CD8-positive, alpha-beta memory T cell (primary cell): ENCODE measurements at regions not wholly inside any gene's neighbourhood (a gene's known extent, or its start where the extent isn't known, plus 50 kb on each side); places are given as distances from the start of the nearest gene placed in this dataset.

Experiments used
- CTCF ChIA-PET: fragments of 350-600 bp; sonication (Branson Sonifier 250); formaldehyde crosslinking; loops from one replicate; lab custom pipeline; 2021; ENCODE audit warnings: antibody characterized with exemption; lab: Charles Lee
- POLR2A ChIA-PET: fragments of 350-600 bp; sonication (Branson Sonifier 250); formaldehyde crosslinking; loops from one replicate; lab custom pipeline; 2021; ENCODE audit warnings: antibody characterized with exemption; lab: Charles Lee
- DNase-seq, 5 donors: peaks; one replicate each; pipeline versions ENCODE4 v3.0.0 to v3.0.0-alpha.2; 2020 to 2022; ENCODE audit warnings: mixed read lengths in 1 of 5
- H3K27ac ChIP-seq: one replicate; pipeline ENCODE4 v1.7.0; 2013; ENCODE audit warnings: low read depth, mild to moderate bottlenecking, low read length, moderate library complexity
- H3K27me3 ChIP-seq: 2 replicates; pipeline ENCODE4 v1.7.0; 2013; ENCODE audit warnings: low read length, mild to moderate bottlenecking; ENCODE audit not compliant: insufficient read depth, poor library complexity, severe bottlenecking
- H3K36me3 ChIP-seq: 2 replicates; pipeline ENCODE4 v1.7.0; 2013; ENCODE audit warnings: mild to moderate bottlenecking, low read length, moderate library complexity; ENCODE audit not compliant: insufficient read depth
- H3K4me1 ChIP-seq: 2 replicates; pipeline ENCODE4 v1.7.0; 2013; ENCODE audit warnings: mild to moderate bottlenecking, low read length, moderate library complexity; ENCODE audit not compliant: insufficient read depth
- H3K4me3 ChIP-seq: 2 replicates; pipeline ENCODE4 v1.7.0; 2013; ENCODE audit warnings: mild to moderate bottlenecking, low read length
- H3K9me3 ChIP-seq: 2 replicates; pipeline ENCODE4 v1.7.0; 2013; ENCODE audit warnings: mild to moderate bottlenecking, low read length
- H3K27ac Mint-ChIP-seq, 8 donors: one replicate each; pipeline ENCODE4 v1.8.0; 2020 to 2021; ENCODE audit warnings: mixed read lengths in 8 of 8, mild to moderate bottlenecking in 6 of 8, inconsistent platforms in 3 of 8, moderate library complexity in 3 of 8
- H3K27me3 Mint-ChIP-seq, 2 donors: one replicate each; pipeline ENCODE4 v1.8.0; 2020 to 2021; ENCODE audit warnings: mixed read lengths in 2 of 2, mild to moderate bottlenecking in 1 of 2, moderate library complexity in 1 of 2
- H3K36me3 Mint-ChIP-seq, 3 donors: one replicate each; pipeline ENCODE4 v1.8.0; 2020 to 2021; ENCODE audit warnings: mixed read lengths in 3 of 3, inconsistent platforms in 1 of 3, mild to moderate bottlenecking in 1 of 3
- H3K4me1 Mint-ChIP-seq, 3 donors: one replicate each; pipeline ENCODE4 v1.8.0; 2020 to 2021; ENCODE audit warnings: mixed read lengths in 3 of 3, inconsistent platforms in 1 of 3, mild to moderate bottlenecking in 1 of 3
- H3K4me3 Mint-ChIP-seq, 7 donors: one replicate each; pipeline ENCODE4 v1.8.0; 2020 to 2021; ENCODE audit warnings: mixed read lengths in 7 of 7, mild to moderate bottlenecking in 6 of 7, moderate library complexity in 4 of 7, inconsistent platforms in 2 of 7
- H3K9me3 Mint-ChIP-seq, 5 donors: one replicate each; pipeline ENCODE4 v1.8.0; 2020 to 2022; ENCODE audit warnings: mixed read lengths in 5 of 5, mild to moderate bottlenecking in 3 of 5, moderate library complexity in 2 of 5, inconsistent platforms in 1 of 5

DNA sequence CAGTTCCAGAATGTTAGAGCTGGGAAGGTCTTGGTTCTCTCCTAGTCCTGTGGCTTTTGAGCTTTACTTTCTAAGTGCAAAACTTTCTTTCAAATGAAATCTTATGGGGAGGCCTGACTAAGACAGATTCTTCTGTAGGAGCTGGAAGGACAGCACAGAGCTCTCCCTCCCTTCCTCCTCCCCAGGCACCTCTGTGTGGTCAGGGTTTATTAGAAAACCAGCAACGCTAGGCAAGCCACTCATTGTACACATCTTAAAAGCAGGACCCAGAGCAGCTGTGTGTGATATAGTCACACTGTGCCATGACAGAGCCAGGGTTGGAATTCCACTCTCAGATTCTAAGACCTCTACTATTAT, 241.1 kb upstream of the RAB4A start:
- no peaks in the 10 kb centered on the region for H3K27me3 ChIP-seq
- DNase-seq = no peak
- Mint-ChIP-seq H3K36me3 (no peaks in the 10 kb centered on the region), H3K4me3 (no peak overlapping the region), H3K27me3 (peaks cover 0 to 5% of the 10 kb centered on the region in 2 donors), H3K9me3 (no peaks in the 10 kb centered on the region), H3K4me1 (peaks cover 38 to 57% (median 49%) of the 10 kb centered on the region in 3 donors), H3K27ac (peak overlapping the region in 2 of 8 donors; percentile 54 to 61)
- no peak overlapping the region for H3K4me3 ChIP-seq
- CTCF ChIA-PET = interaction anchor here (1.1 kb wide), 1 partner anchor 19 kb away, joined by 3 read pairs; no protein-coding TSS in a partner anchor
- peaks cover 35% of the 10 kb centered on the region for H3K4me1 ChIP-seq
- H3K27ac ChIP-seq = no peak overlapping the region
- no peaks in the 10 kb centered on the region for H3K36me3 ChIP-seq
- POLR2A ChIA-PET = no interaction called here
- no peaks in the 10 kb centered on the region for H3K9me3 ChIP-seq

DNA sequence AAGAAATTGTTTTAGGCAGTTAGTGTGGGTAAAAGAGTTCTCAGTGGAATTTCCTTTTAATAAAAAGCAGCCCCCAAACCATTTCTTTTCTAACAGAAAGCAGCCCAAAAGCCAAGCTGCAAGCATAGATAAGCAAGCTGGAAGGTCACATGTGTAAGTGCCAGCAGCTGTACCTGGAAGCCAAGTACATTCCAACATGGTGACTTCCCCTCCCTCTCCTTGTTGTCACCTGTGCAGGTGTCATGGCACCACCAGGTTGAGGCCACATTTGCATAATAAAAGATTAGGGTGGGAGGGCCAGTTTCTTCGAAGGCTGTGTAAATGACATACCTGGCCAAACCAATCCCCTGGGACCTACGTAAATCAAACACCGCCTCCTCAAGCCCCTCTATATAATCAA, 240.3 kb upstream of the RAB4A start:
- peak overlapping the region in 1 of 8 donors; percentile 52 for H3K27ac Mint-ChIP-seq
- H3K36me3 ChIP-seq = no peaks in the 10 kb centered on the region
- H3K27me3 ChIP-seq = no peaks in the 10 kb centered on the region
- no peak overlapping the region for H3K27ac ChIP-seq
- H3K4me3 Mint-ChIP-seq = no peak overlapping the region
- H3K27me3 Mint-ChIP-seq = peaks cover 0 to 5% of the 10 kb centered on the region in 2 donors
- no peaks in the 10 kb centered on the region for H3K9me3 Mint-ChIP-seq
- no peak overlapping the region for H3K4me3 ChIP-seq
- H3K9me3 ChIP-seq = no peaks in the 10 kb centered on the region
- POLR2A ChIA-PET = no interaction called here
- CTCF ChIA-PET = no interaction called here
- peaks cover 42% of the 10 kb centered on the region for H3K4me1 ChIP-seq
- DNase-seq = no peak
- no peaks in the 10 kb centered on the region for H3K36me3 Mint-ChIP-seq
- H3K4me1 Mint-ChIP-seq = peaks cover 46 to 64% (median 57%) of the 10 kb centered on the region in 3 donors

DNA sequence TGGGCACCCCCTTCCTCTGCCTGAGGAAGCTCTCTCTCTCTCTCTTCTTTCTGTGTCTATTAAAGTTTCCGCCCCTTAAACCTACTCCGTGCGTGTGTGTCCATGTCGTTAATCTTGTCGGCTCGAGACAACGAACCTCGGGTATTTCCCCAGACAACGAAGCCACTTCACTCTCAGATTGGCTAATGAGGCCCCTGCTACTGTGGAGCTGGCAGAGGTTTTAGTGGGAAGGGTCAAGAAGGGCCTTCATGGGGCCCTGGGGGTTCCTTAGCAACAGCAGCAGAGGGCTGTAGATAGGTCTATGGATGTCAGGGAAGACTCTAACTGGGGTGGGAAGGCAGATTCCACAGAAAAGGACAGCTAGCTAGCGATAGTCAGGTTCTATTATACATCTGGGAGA, 239.8 kb upstream of the RAB4A start:
- Histone ChIP-seq H3K27ac (no peak overlapping the region), H3K9me3 (no peaks in the 10 kb centered on the region), H3K4me3 (no peak overlapping the region), H3K36me3 (no peaks in the 10 kb centered on the region), H3K4me1 (peaks cover 47% of the 10 kb centered on the region), H3K27me3 (no peaks in the 10 kb centered on the region)
- Mint-ChIP-seq H3K4me3 (no peak overlapping the region), H3K27ac (peak overlapping the region in 2 of 8 donors; percentile 52 to 61), H3K27me3 (peaks cover 0 to 5% of the 10 kb centered on the region in 2 donors), H3K9me3 (no peaks in the 10 kb centered on the region), H3K36me3 (no peaks in the 10 kb centered on the region), H3K4me1 (peaks cover 50 to 69% (median 61%) of the 10 kb centered on the region in 3 donors)
- ChIA-PET POLR2A (no interaction called here), CTCF (no interaction called here)
- no peak for DNase-seq

DNA sequence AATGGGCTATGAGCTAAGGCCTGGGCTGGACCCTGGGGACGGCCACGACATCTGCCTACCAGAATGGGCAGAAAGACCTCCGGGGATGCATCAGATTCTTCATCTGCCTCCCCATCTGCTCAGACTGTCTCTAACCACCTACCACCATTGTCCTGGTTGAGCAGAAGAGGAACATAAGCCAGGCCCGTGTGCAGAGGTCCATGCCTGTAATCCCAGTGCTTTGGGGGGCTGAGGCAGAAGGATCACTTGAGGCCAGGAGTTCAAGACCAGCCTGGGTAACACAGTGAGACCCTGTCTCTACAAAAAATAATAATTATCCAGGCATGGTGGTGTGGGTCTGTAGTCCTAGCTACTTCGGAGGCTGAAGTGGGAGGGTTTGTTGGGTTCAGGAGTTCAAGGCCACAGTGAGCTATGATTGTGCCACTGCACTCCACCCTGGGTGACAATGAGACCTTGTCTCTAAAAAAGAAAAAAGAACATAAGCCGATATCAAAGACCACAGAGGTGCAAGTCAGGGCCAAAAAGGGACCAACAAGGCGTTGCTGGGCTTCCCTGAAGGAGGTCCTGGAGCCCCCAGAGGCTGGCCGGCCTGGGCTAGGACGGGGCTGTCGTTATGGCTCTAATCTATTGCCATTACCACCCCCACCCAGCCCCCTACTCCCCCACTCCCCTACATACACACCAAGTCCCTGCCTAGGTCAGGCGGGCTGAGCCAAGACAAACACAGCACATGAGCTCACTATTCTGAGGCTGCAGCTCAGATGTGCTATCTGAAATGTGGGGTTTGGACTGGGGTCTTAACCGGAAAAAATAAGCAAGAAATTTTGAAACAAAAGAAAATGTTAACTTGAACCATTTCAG, 239.2 kb upstream of the RAB4A start:
- no peaks in the 10 kb centered on the region for H3K27me3 ChIP-seq
- no peak for DNase-seq
- Mint-ChIP-seq H3K27ac (peak overlapping the region in 4 of 8 donors; percentile 2 to 89 (median 46)), H3K27me3 (peaks cover 0 to 5% of the 10 kb centered on the region in 2 donors), H3K36me3 (peaks cover 0 to 1% (median 0%) of the 10 kb centered on the region in 3 donors), H3K4me3 (peak overlapping the region in 3 of 7 donors; percentile 8 to 81 (median 14)), H3K9me3 (no peaks in the 10 kb centered on the region), H3K4me1 (peaks cover 57 to 70% (median 63%) of the 10 kb centered on the region in 3 donors)
- H3K9me3 ChIP-seq = no peaks in the 10 kb centered on the region
- no peaks in the 10 kb centered on the region for H3K36me3 ChIP-seq
- H3K27ac ChIP-seq = no peak overlapping the region
- POLR2A ChIA-PET = no interaction called here
- CTCF ChIA-PET = no interaction called here
- no peak overlapping the region for H3K4me3 ChIP-seq
- H3K4me1 ChIP-seq = peaks cover 53% of the 10 kb centered on the region

DNA sequence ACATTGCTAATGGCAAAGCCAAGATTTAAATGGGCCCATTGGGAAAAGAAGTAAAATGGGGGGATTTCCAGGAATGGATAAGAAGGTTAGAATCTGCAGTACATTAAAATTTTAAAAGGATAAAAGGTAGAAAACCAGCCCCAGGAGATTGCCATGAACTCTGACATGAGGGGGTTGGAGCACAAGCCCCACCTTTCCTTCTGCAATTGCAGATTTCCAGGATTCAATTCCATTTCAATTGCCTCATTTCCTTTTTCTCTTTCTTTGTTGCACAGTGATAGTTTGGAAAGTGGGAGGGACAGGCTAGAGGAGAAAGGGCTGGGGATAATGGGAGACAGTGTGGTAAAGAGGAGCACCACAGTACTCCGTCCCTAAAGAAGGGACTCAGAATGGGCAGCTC, 238.5 kb upstream of the RAB4A start:
- no peak overlapping the region for H3K27ac ChIP-seq
- no peak for DNase-seq
- CTCF ChIA-PET = no interaction called here
- peaks cover 56 to 71% (median 64%) of the 10 kb centered on the region in 3 donors for H3K4me1 Mint-ChIP-seq
- no peaks in the 10 kb centered on the region for H3K9me3 ChIP-seq
- peak overlapping the region in 5 of 7 donors; percentile 14 to 81 (median 42) for H3K4me3 Mint-ChIP-seq
- H3K4me1 ChIP-seq = peaks cover 52% of the 10 kb centered on the region
- no peaks in the 10 kb centered on the region for H3K36me3 ChIP-seq
- no peaks in the 10 kb centered on the region for H3K9me3 Mint-ChIP-seq
- peak overlapping the region in 2 of 8 donors; percentile 2 to 32 for H3K27ac Mint-ChIP-seq
- no peak overlapping the region for H3K4me3 ChIP-seq
- H3K27me3 Mint-ChIP-seq = peaks cover 0 to 5% of the 10 kb centered on the region in 2 donors
- H3K36me3 Mint-ChIP-seq = peaks cover 0 to 6% (median 0%) of the 10 kb centered on the region in 3 donors
- no peaks in the 10 kb centered on the region for H3K27me3 ChIP-seq
- POLR2A ChIA-PET = no interaction called here

DNA sequence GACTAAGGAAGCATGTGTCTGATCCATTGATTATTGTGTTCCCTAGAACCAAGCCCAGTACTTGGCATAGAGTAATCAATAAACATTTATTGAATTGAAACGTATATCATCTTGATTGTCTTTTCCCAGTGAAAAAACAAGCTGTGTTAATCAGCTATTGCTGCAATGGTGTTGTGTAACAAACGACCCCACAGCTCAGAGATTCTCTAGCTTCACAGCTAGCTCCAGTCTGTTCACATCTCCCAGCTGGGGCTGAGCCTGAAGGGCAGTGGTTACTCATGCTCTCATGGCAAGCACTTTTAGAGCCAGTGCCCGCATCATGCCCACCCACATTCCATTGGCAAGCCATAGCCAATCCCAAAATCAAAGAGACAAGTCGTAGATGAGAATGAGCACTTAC, 237.4 kb upstream of the RAB4A start:
- DNase-seq = no peak
- peaks cover 57 to 74% (median 61%) of the 10 kb centered on the region in 3 donors for H3K4me1 Mint-ChIP-seq
- H3K27me3 ChIP-seq = no peaks in the 10 kb centered on the region
- peaks cover 42% of the 10 kb centered on the region for H3K4me1 ChIP-seq
- H3K9me3 ChIP-seq = no peaks in the 10 kb centered on the region
- H3K27ac Mint-ChIP-seq = peak overlapping the region in 5 of 8 donors; percentile 10 to 80 (median 48)
- H3K36me3 ChIP-seq = no peaks in the 10 kb centered on the region
- H3K27ac ChIP-seq = no peak overlapping the region
- ChIA-PET CTCF (interaction anchor here (1.2 kb wide), 1 partner anchor 194 kb away, joined by 3 read pairs; no protein-coding TSS in a partner anchor), POLR2A (no interaction called here)
- H3K4me3 ChIP-seq = no peak overlapping the region
- H3K36me3 Mint-ChIP-seq = peaks cover 0 to 10% (median 0%) of the 10 kb centered on the region in 3 donors
- H3K27me3 Mint-ChIP-seq = peaks cover 0 to 5% of the 10 kb centered on the region in 2 donors
- H3K4me3 Mint-ChIP-seq = peak overlapping the region in 4 of 7 donors; percentile 31 to 81 (median 50)
- no peaks in the 10 kb centered on the region for H3K9me3 Mint-ChIP-seq

DNA sequence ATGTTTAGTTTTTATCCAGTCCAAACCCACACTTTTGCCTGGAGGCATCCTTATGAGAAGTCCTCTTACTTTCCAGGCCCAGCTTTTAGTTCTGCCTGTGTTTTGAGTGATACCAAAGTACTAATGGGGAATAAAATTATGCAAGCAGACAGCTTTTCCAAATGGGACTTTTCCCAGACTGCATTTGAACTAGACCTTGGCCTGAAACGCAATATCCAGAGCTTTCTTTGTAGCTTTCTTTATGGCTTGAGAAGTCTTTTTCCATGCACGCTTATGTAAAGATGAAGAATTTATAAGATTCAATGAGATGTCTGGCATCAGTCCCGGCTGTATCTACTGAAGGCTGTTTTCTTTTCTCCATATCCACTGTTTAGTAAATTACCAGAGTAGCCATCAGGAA, 236.6 kb upstream of the RAB4A start:
- Histone ChIP-seq H3K27ac (no peak overlapping the region), H3K27me3 (no peaks in the 10 kb centered on the region), H3K4me3 (no peak overlapping the region), H3K36me3 (no peaks in the 10 kb centered on the region), H3K9me3 (no peaks in the 10 kb centered on the region), H3K4me1 (peaks cover 41% of the 10 kb centered on the region)
- H3K27me3 Mint-ChIP-seq = peaks cover 5 to 7% of the 10 kb centered on the region in 2 donors
- H3K4me1 Mint-ChIP-seq = peaks cover 63 to 82% (median 63%) of the 10 kb centered on the region in 3 donors
- ChIA-PET CTCF (interaction anchor here (1.0 kb wide), 1 partner anchor 9 kb away, joined by 3 read pairs; no protein-coding TSS in a partner anchor), POLR2A (no interaction called here)
- peaks cover 0 to 3% (median 0%) of the 10 kb centered on the region in 5 donors for H3K9me3 Mint-ChIP-seq
- no peak for DNase-seq
- H3K36me3 Mint-ChIP-seq = peaks cover 0 to 18% (median 1%) of the 10 kb centered on the region in 3 donors
- peak overlapping the region in 2 of 7 donors; percentile 71 to 81 for H3K4me3 Mint-ChIP-seq
- peak overlapping the region in 5 of 8 donors; percentile 12 to 92 (median 74) for H3K27ac Mint-ChIP-seq
